Astrocyte (in vitro differentiated cells and primary cell): ENCODE measurements at regions not wholly inside any gene's neighbourhood (a gene's known extent, or its start where the extent isn't known, plus 50 kb on each side); places are given as distances from the start of the nearest gene placed in this dataset.

Experiments used
- DNase-seq: peaks from one replicate; pipeline ENCODE4 v3.0.0-alpha.2; 2010; ENCODE audit warnings: low read depth
- FAIRE-seq: peaks from 2 replicates; lab custom pipeline; 2011; peaks lifted over from hg19 to GRCh38; lab: Jason Lieb, UNC
- H2AFZ ChIP-seq: 2 replicates; pipeline ENCODE4 v1.6.0; 2012; ENCODE audit warnings: low read depth, low read length, inconsistent platforms
- H3K27ac ChIP-seq: 2 replicates; pipeline ENCODE4 v1.5.1; 2011; ENCODE audit warnings: low read depth, low read length, inconsistent platforms
- H3K27me3 ChIP-seq: 2 replicates; pipeline ENCODE4 v1.6.0; 2011; ENCODE audit warnings: low read length, inconsistent platforms; ENCODE audit not compliant: insufficient read depth
- H3K36me3 ChIP-seq: 2 replicates; pipeline ENCODE4 v1.5.1; 2011; ENCODE audit warnings: low read length, inconsistent platforms; ENCODE audit not compliant: insufficient read depth
- H3K4me1 ChIP-seq: 2 replicates; pipeline ENCODE4 v1.5.1; 2011; ENCODE audit warnings: low read length, inconsistent platforms; ENCODE audit not compliant: insufficient read depth
- H3K4me2 ChIP-seq: 2 replicates; pipeline ENCODE4 v1.6.0; 2012; ENCODE audit warnings: low read length, inconsistent platforms
- H3K4me3 ChIP-seq: 2 replicates; pipeline ENCODE4 v1.5.1; 2011; ENCODE audit warnings: low read depth, mild to moderate bottlenecking, low read length, inconsistent platforms; ENCODE audit not compliant: insufficient read depth
- H3K79me2 ChIP-seq: 2 replicates; pipeline ENCODE4 v1.6.0; 2012; ENCODE audit warnings: mild to moderate bottlenecking, low read length, inconsistent platforms; ENCODE audit not compliant: insufficient read depth
- H3K9ac ChIP-seq: 2 replicates; pipeline ENCODE4 v1.6.0; 2012; ENCODE audit warnings: mild to moderate bottlenecking, low read length, inconsistent platforms
- H3K9me3 ChIP-seq: 2 replicates; pipeline ENCODE4 v1.5.1; 2012; ENCODE audit warnings: low read depth, mild to moderate bottlenecking, low read length, inconsistent platforms; ENCODE audit not compliant: insufficient read depth
- H4K20me1 ChIP-seq: 2 replicates; pipeline ENCODE4 v1.6.0; 2012; ENCODE audit warnings: low read length, inconsistent platforms; ENCODE audit not compliant: insufficient read depth
- H3K27ac Mint-ChIP-seq: one replicate; pipeline ENCODE4 v1.8.0; 2021; ENCODE audit warnings: mild to moderate bottlenecking, mixed read lengths; ENCODE audit not compliant: unreplicated experiment
- H3K27me3 Mint-ChIP-seq: one replicate; pipeline ENCODE4 v1.8.0; 2021; ENCODE audit warnings: low read depth, mixed read lengths; ENCODE audit not compliant: unreplicated experiment
- H3K36me3 Mint-ChIP-seq: one replicate; pipeline ENCODE4 v1.8.0; 2021; ENCODE audit warnings: low read depth, mixed read lengths; ENCODE audit not compliant: unreplicated experiment
- H3K4me1 Mint-ChIP-seq: one replicate; pipeline ENCODE4 v1.8.0; 2021; ENCODE audit warnings: low read depth, mixed read lengths; ENCODE audit not compliant: unreplicated experiment
- H3K4me3 Mint-ChIP-seq: one replicate; pipeline ENCODE4 v1.8.0; 2021; ENCODE audit warnings: mild to moderate bottlenecking, moderate library complexity, mixed read lengths; ENCODE audit not compliant: unreplicated experiment
- H3K9me3 Mint-ChIP-seq: one replicate; pipeline ENCODE4 v1.8.0; 2021; ENCODE audit warnings: mild to moderate bottlenecking, mixed read lengths; ENCODE audit not compliant: unreplicated experiment
- CTCF ChIP-seq: IDR thresholded peaks from 2 replicates; pipeline ENCODE4 v1.5.1; 2011; ENCODE audit warnings: low read depth, mild to moderate bottlenecking, inconsistent platforms, low read length, moderate library complexity; ENCODE audit not compliant: insufficient read depth
- EZH2 ChIP-seq: IDR thresholded peaks from 2 replicates; pipeline ENCODE4 v1.6.1; 2012; ENCODE audit warnings: mild to moderate bottlenecking, low read length, inconsistent platforms; ENCODE audit not compliant: insufficient read depth

- DNase-seq (peak; percentile 72), FAIRE-seq (peak; percentile 39)
- Mint-ChIP-seq H3K27ac (peak overlapping the region; percentile 82), H3K4me3 (no peak overlapping the region), H3K9me3 (no peaks in the 10 kb centered on the region), H3K4me1 (peaks cover 22% of the 10 kb centered on the region), H3K36me3 (no peaks in the 10 kb centered on the region), H3K27me3 (peaks cover 3% of the 10 kb centered on the region)
- Histone ChIP-seq H3K36me3 (no peaks in the 10 kb centered on the region), H3K79me2 (no peaks in the 10 kb centered on the region), H3K9me3 (no peaks in the 10 kb centered on the region), H3K4me3 (no peak overlapping the region), H3K27me3 (no peaks in the 10 kb centered on the region), H4K20me1 (no peaks in the 10 kb centered on the region), H3K4me2 (peak overlapping the region; percentile 24), H3K9ac (no peak overlapping the region), H2AFZ (no peak overlapping the region), H3K27ac (peak overlapping the region; percentile 14), H3K4me1 (peaks cover 17% of the 10 kb centered on the region)
- TF ChIP-seq EZH2, result no peak
- no peak for TF ChIP-seq CTCF
These were observed 93.3 kb upstream of the SLC44A1 start for GRCh38 chr9:105150991-105151685.

GRCh38 chr9:105151686-105151995 lies 92.8 kb upstream of the SLC44A1 start:
- no peaks in the 10 kb centered on the region for H3K9me3 ChIP-seq
- peaks cover 17% of the 10 kb centered on the region for H3K4me1 ChIP-seq
- no peak overlapping the region for H3K9ac ChIP-seq
- H3K4me3 ChIP-seq, result no peak overlapping the region
- no peak for FAIRE-seq
- no peak for TF ChIP-seq EZH2
- no peak for TF ChIP-seq CTCF
- no peaks in the 10 kb centered on the region for H4K20me1 ChIP-seq
- H2AFZ ChIP-seq, result no peak overlapping the region
- peak overlapping the region; percentile 24 for H3K4me2 ChIP-seq
- H3K36me3 ChIP-seq, result no peaks in the 10 kb centered on the region
- DNase-seq, result no peak
- H3K4me1 Mint-ChIP-seq, result peaks cover 22% of the 10 kb centered on the region
- H3K36me3 Mint-ChIP-seq, result no peaks in the 10 kb centered on the region
- H3K4me3 Mint-ChIP-seq, result no peak overlapping the region
- peak overlapping the region; percentile 82 for H3K27ac Mint-ChIP-seq
- H3K27ac ChIP-seq, result no peak overlapping the region
- no peaks in the 10 kb centered on the region for H3K79me2 ChIP-seq
- no peaks in the 10 kb centered on the region for H3K9me3 Mint-ChIP-seq
- no peaks in the 10 kb centered on the region for H3K27me3 ChIP-seq
- peaks cover 3% of the 10 kb centered on the region for H3K27me3 Mint-ChIP-seq

GRCh38 chr9:105154723-105155191 lies 89.7 kb upstream of the SLC44A1 start:
- H2AFZ ChIP-seq, result peak overlapping the region; percentile 43
- H3K4me1 Mint-ChIP-seq, result peaks cover 30% of the 10 kb centered on the region
- no peaks in the 10 kb centered on the region for H4K20me1 ChIP-seq
- no peaks in the 10 kb centered on the region for H3K36me3 ChIP-seq
- H3K4me1 ChIP-seq, result peaks cover 17% of the 10 kb centered on the region
- FAIRE-seq (no peak), DNase-seq (peak; percentile 66)
- no peak for TF ChIP-seq EZH2
- no peak for TF ChIP-seq CTCF
- peak overlapping the region; percentile 31 for H3K4me2 ChIP-seq
- H3K9me3 ChIP-seq, result no peaks in the 10 kb centered on the region
- H3K27me3 Mint-ChIP-seq, result no peaks in the 10 kb centered on the region
- H3K27me3 ChIP-seq, result no peaks in the 10 kb centered on the region
- no peaks in the 10 kb centered on the region for H3K79me2 ChIP-seq
- H3K27ac Mint-ChIP-seq, result no peak overlapping the region
- H3K4me3 ChIP-seq, result no peak overlapping the region
- H3K36me3 Mint-ChIP-seq, result no peaks in the 10 kb centered on the region
- H3K4me3 Mint-ChIP-seq, result no peak overlapping the region
- no peak overlapping the region for H3K27ac ChIP-seq
- H3K9me3 Mint-ChIP-seq, result no peaks in the 10 kb centered on the region
- H3K9ac ChIP-seq, result no peak overlapping the region
